ENCODE measurements at regions not wholly inside any gene's neighbourhood (a gene's known extent, or its start where the extent isn't known, plus 50 kb on each side); places are given as distances from the start of the nearest gene placed in this dataset.

GRCh38 chr3:124407260-124407659 is 323.0 kb upstream of the UMPS start:
- Histone ChIP-seq H3K4me1 (ENCODE audit: control insufficient read depth in 2 of 2, insufficient read depth in 2 of 2, low read length in 1 of 2) (no peaks in the 10 kb centered on the region), H3K27ac (ENCODE audit: low read depth in 2 of 2, low read length in 1 of 2) (no peak overlapping the region), H3K4me3 (ENCODE audit: low read depth in 1 of 2, low read length in 2 of 2) (no peak overlapping the region), H3K27me3 (ENCODE audit: control insufficient read depth in 1 of 2, insufficient read depth in 2 of 2, low read length in 2 of 2) (no peaks in the 10 kb centered on the region), H3K36me3 (ENCODE audit: control insufficient read depth in 2 of 2, insufficient read depth in 2 of 2, low read length in 1 of 2) (no peaks in the 10 kb centered on the region), H3K9me3 (ENCODE audit: control insufficient read depth in 2 of 2, insufficient read depth in 1 of 2, low read depth in 1 of 2, low read length in 1 of 2) (no peaks in the 10 kb centered on the region)
- WGBS, 2 donors, result 93 to 98% methylated on average over 1 of the region's 1 CpG

GRCh38 chr3:124409650-124410275 is 320.5 kb upstream of the UMPS start:
- H3K9me3 ChIP-seq (ENCODE audit: control insufficient read depth in 2 of 2, insufficient read depth in 1 of 2, low read depth in 1 of 2, low read length in 1 of 2), result no peaks in the 10 kb centered on the region
- no peaks in the 10 kb centered on the region for H3K4me1 ChIP-seq (ENCODE audit: control insufficient read depth in 2 of 2, insufficient read depth in 2 of 2, low read length in 1 of 2)
- no peak overlapping the region for H3K27ac ChIP-seq (ENCODE audit: low read depth in 2 of 2, low read length in 1 of 2)
- 89 to 91% methylated on average over 4 of the region's 4 CpGs for WGBS, 2 donors
- H3K27me3 ChIP-seq (ENCODE audit: control insufficient read depth in 1 of 2, insufficient read depth in 2 of 2, low read length in 2 of 2), result no peaks in the 10 kb centered on the region
- no peak overlapping the region for H3K4me3 ChIP-seq (ENCODE audit: low read depth in 1 of 2, low read length in 2 of 2)
- no peaks in the 10 kb centered on the region for H3K36me3 ChIP-seq (ENCODE audit: control insufficient read depth in 2 of 2, insufficient read depth in 2 of 2, low read length in 1 of 2)

- Histone ChIP-seq H3K36me3 (ENCODE audit: control insufficient read depth in 2 of 2, insufficient read depth in 2 of 2, low read length in 1 of 2) (no peaks in the 10 kb centered on the region), H3K4me3 (ENCODE audit: low read depth in 1 of 2, low read length in 2 of 2) (no peak overlapping the region), H3K4me1 (ENCODE audit: control insufficient read depth in 2 of 2, insufficient read depth in 2 of 2, low read length in 1 of 2) (no peaks in the 10 kb centered on the region), H3K9me3 (ENCODE audit: control insufficient read depth in 2 of 2, insufficient read depth in 1 of 2, low read depth in 1 of 2, low read length in 1 of 2) (no peaks in the 10 kb centered on the region), H3K27me3 (ENCODE audit: control insufficient read depth in 1 of 2, insufficient read depth in 2 of 2, low read length in 2 of 2) (no peaks in the 10 kb centered on the region), H3K27ac (ENCODE audit: low read depth in 2 of 2, low read length in 1 of 2) (no peak overlapping the region)
- 89 to 94% methylated on average over 3 of the region's 3 CpGs for WGBS, 2 donors
These were observed 319.8 kb upstream of the UMPS start for GRCh38 chr3:124410471-124410870.

GRCh38 chr3:124411728-124412127 is 318.5 kb upstream of the UMPS start:
- H3K4me3 ChIP-seq (ENCODE audit: low read depth in 1 of 2, low read length in 2 of 2), result no peak overlapping the region
- H3K27me3 ChIP-seq (ENCODE audit: control insufficient read depth in 1 of 2, insufficient read depth in 2 of 2, low read length in 2 of 2), result no peaks in the 10 kb centered on the region
- no peaks in the 10 kb centered on the region for H3K36me3 ChIP-seq (ENCODE audit: control insufficient read depth in 2 of 2, insufficient read depth in 2 of 2, low read length in 1 of 2)
- H3K27ac ChIP-seq (ENCODE audit: low read depth in 2 of 2, low read length in 1 of 2), result no peak overlapping the region
- H3K4me1 ChIP-seq (ENCODE audit: control insufficient read depth in 2 of 2, insufficient read depth in 2 of 2, low read length in 1 of 2), result no peaks in the 10 kb centered on the region
- H3K9me3 ChIP-seq (ENCODE audit: control insufficient read depth in 2 of 2, insufficient read depth in 1 of 2, low read depth in 1 of 2, low read length in 1 of 2), result no peaks in the 10 kb centered on the region

- H3K27me3 ChIP-seq (ENCODE audit: control insufficient read depth in 1 of 2, insufficient read depth in 2 of 2, low read length in 2 of 2), result no peaks in the 10 kb centered on the region
- no peak overlapping the region for H3K27ac ChIP-seq (ENCODE audit: low read depth in 2 of 2, low read length in 1 of 2)
- no peaks in the 10 kb centered on the region for H3K36me3 ChIP-seq (ENCODE audit: control insufficient read depth in 2 of 2, insufficient read depth in 2 of 2, low read length in 1 of 2)
These were observed 317.6 kb upstream of the UMPS start for GRCh38 chr3:124412644-124413043.

GRCh38 chr3:124413393-124413792 is 316.9 kb upstream of the UMPS start:
- Histone ChIP-seq H3K36me3 (ENCODE audit: control insufficient read depth in 2 of 2, insufficient read depth in 2 of 2, low read length in 1 of 2) (no peaks in the 10 kb centered on the region), H3K9me3 (ENCODE audit: control insufficient read depth in 2 of 2, insufficient read depth in 1 of 2, low read depth in 1 of 2, low read length in 1 of 2) (no peaks in the 10 kb centered on the region), H3K27me3 (ENCODE audit: control insufficient read depth in 1 of 2, insufficient read depth in 2 of 2, low read length in 2 of 2) (no peaks in the 10 kb centered on the region), H3K4me3 (ENCODE audit: low read depth in 1 of 2, low read length in 2 of 2) (no peak overlapping the region), H3K27ac (ENCODE audit: low read depth in 2 of 2, low read length in 1 of 2) (no peak overlapping the region), H3K4me1 (ENCODE audit: control insufficient read depth in 2 of 2, insufficient read depth in 2 of 2, low read length in 1 of 2) (no peaks in the 10 kb centered on the region)
- WGBS, 2 donors, result 90 to 93% methylated on average over 9 of the region's 9 CpGs

More at GRCh38 chr3:124412644-124413043, 317.6 kb upstream of the UMPS start:
- Histone ChIP-seq H3K4me3 (ENCODE audit: low read depth in 1 of 2, low read length in 2 of 2) (no peak overlapping the region), H3K9me3 (ENCODE audit: control insufficient read depth in 2 of 2, insufficient read depth in 1 of 2, low read depth in 1 of 2, low read length in 1 of 2) (no peaks in the 10 kb centered on the region), H3K4me1 (ENCODE audit: control insufficient read depth in 2 of 2, insufficient read depth in 2 of 2, low read length in 1 of 2) (no peaks in the 10 kb centered on the region)

GRCh38 chr3:124413989-124414598 is 316.2 kb upstream of the UMPS start:
- H3K36me3 ChIP-seq (ENCODE audit: control insufficient read depth in 2 of 2, insufficient read depth in 2 of 2, low read length in 1 of 2), result no peaks in the 10 kb centered on the region
- 64 to 83% methylated on average over 7 of the region's 7 CpGs for WGBS, 2 donors
- H3K4me3 ChIP-seq (ENCODE audit: low read depth in 1 of 2, low read length in 2 of 2), result no peak overlapping the region
- no peak overlapping the region for H3K27ac ChIP-seq (ENCODE audit: low read depth in 2 of 2, low read length in 1 of 2)
- H3K4me1 ChIP-seq (ENCODE audit: control insufficient read depth in 2 of 2, insufficient read depth in 2 of 2, low read length in 1 of 2), result no peaks in the 10 kb centered on the region
- H3K27me3 ChIP-seq (ENCODE audit: control insufficient read depth in 1 of 2, insufficient read depth in 2 of 2, low read length in 2 of 2), result no peaks in the 10 kb centered on the region
- no peaks in the 10 kb centered on the region for H3K9me3 ChIP-seq (ENCODE audit: control insufficient read depth in 2 of 2, insufficient read depth in 1 of 2, low read depth in 1 of 2, low read length in 1 of 2)

GRCh38 chr3:124415446-124415960 is 314.7 kb upstream of the UMPS start:
- no peak overlapping the region for H3K27ac ChIP-seq (ENCODE audit: low read depth in 2 of 2, low read length in 1 of 2)
- H3K27me3 ChIP-seq (ENCODE audit: control insufficient read depth in 1 of 2, insufficient read depth in 2 of 2, low read length in 2 of 2), result no peaks in the 10 kb centered on the region
- no peaks in the 10 kb centered on the region for H3K4me1 ChIP-seq (ENCODE audit: control insufficient read depth in 2 of 2, insufficient read depth in 2 of 2, low read length in 1 of 2)
- H3K9me3 ChIP-seq (ENCODE audit: control insufficient read depth in 2 of 2, insufficient read depth in 1 of 2, low read depth in 1 of 2, low read length in 1 of 2), result no peaks in the 10 kb centered on the region
- no peak overlapping the region for H3K4me3 ChIP-seq (ENCODE audit: low read depth in 1 of 2, low read length in 2 of 2)
- 87 to 88% methylated on average over 3 of the region's 3 CpGs for WGBS, 2 donors
- no peaks in the 10 kb centered on the region for H3K36me3 ChIP-seq (ENCODE audit: control insufficient read depth in 2 of 2, insufficient read depth in 2 of 2, low read length in 1 of 2)

- H3K4me3 ChIP-seq (ENCODE audit: low read depth in 1 of 2, low read length in 2 of 2), result no peak overlapping the region
- H3K4me1 ChIP-seq (ENCODE audit: control insufficient read depth in 2 of 2, insufficient read depth in 2 of 2, low read length in 1 of 2), result no peaks in the 10 kb centered on the region
- H3K36me3 ChIP-seq (ENCODE audit: control insufficient read depth in 2 of 2, insufficient read depth in 2 of 2, low read length in 1 of 2), result no peaks in the 10 kb centered on the region
- no peaks in the 10 kb centered on the region for H3K9me3 ChIP-seq (ENCODE audit: control insufficient read depth in 2 of 2, insufficient read depth in 1 of 2, low read depth in 1 of 2, low read length in 1 of 2)
- 65 to 77% methylated on average over 3 of the region's 3 CpGs for WGBS, 2 donors
- H3K27me3 ChIP-seq (ENCODE audit: control insufficient read depth in 1 of 2, insufficient read depth in 2 of 2, low read length in 2 of 2), result no peaks in the 10 kb centered on the region
- no peak overlapping the region for H3K27ac ChIP-seq (ENCODE audit: low read depth in 2 of 2, low read length in 1 of 2)
These were observed 310.9 kb upstream of the UMPS start for GRCh38 chr3:124419303-124419702.

GRCh38 chr3:124420392-124420791 is 309.9 kb upstream of the UMPS start:
- no peak overlapping the region for H3K27ac ChIP-seq (ENCODE audit: low read depth in 2 of 2, low read length in 1 of 2)
- no peak overlapping the region for H3K4me3 ChIP-seq (ENCODE audit: low read depth in 1 of 2, low read length in 2 of 2)
- H3K36me3 ChIP-seq (ENCODE audit: control insufficient read depth in 2 of 2, insufficient read depth in 2 of 2, low read length in 1 of 2), result no peaks in the 10 kb centered on the region
- 91 to 95% methylated on average over 2 of the region's 2 CpGs for WGBS, 2 donors
- no peaks in the 10 kb centered on the region for H3K4me1 ChIP-seq (ENCODE audit: control insufficient read depth in 2 of 2, insufficient read depth in 2 of 2, low read length in 1 of 2)
- H3K27me3 ChIP-seq (ENCODE audit: control insufficient read depth in 1 of 2, insufficient read depth in 2 of 2, low read length in 2 of 2), result no peaks in the 10 kb centered on the region
- H3K9me3 ChIP-seq (ENCODE audit: control insufficient read depth in 2 of 2, insufficient read depth in 1 of 2, low read depth in 1 of 2, low read length in 1 of 2), result no peaks in the 10 kb centered on the region
